ENCODE measurements at regions not wholly inside any gene's neighbourhood (a gene's known extent, or its start where the extent isn't known, plus 50 kb on each side); places are given as distances from the start of the nearest gene placed in this dataset.
A peak's percentile ranks its signal among the peaks of the same experiment; 100 is the strongest.

DNA sequence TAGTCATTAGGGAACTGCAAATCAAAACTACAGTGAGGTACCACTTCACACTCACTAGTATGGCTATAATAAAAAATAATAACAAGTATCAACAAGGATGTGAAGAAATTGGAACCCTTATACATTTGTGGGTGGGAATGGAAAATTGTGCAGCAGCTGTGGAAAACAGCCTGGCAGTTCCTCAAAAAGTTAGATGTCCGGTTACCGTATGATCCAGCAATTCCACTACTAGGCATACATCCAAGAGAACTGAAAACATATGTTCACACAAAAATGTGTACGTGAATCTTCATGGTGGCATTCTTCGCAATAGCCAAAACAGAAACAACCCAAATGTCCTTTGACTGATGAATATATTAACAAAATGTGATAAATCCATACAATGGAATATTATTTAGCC is 187.9 kb upstream of the LYSMD4 start:
- DNase-seq, result no peak

DNA sequence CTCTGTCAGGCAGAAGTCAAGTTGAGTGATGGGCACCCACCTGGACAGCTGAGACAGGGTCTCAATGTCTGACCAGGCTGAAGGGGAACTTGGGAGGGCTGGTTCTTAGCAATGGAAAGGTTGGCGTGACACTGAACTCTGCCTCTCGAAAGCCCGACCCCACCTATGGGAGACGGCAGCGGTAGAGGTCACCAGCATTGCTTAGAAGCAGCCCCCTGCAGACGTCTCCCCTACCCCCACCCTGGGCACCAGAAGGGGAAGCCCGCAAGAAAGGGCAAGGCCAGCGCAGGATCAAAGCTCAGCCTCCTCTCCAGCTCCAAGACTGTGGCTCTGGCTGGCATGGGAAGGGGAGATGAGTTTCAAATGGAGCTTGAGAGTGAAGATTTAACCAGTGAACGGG is 184.8 kb upstream of the LYSMD4 start:
- DNase-seq, result no peak

GRCh38 chr15:99917252-99917651 is 184.0 kb upstream of the LYSMD4 start:
- no peak for DNase-seq

DNA sequence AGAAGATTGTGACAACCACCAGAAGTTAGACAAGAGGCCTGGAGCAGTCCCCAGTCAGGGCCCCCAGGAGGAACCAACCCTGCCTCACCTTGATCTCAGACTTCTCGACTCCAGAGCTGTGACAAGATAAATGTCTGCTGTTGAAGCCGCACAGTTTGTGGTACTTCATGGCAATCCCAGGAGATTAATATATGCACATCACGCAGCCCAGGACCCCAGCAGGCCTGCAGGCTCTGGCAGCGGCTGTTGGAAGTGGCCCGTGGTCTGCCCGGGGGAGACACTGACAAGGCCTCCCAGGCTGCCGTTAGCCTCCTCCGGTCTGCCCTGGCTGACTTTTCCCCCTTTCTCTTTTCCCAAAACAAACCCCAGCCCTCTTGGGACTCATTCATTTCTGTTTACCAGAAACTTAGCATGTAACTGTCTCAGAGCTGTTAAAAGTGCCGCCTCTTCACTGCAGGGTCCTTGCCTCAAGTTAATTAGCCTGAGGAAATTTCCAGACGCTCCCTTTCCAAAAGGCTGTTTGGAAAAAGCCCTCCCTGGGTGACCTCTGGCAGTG is 183.5 kb upstream of the LYSMD4 start:
- no peak for DNase-seq

DNA sequence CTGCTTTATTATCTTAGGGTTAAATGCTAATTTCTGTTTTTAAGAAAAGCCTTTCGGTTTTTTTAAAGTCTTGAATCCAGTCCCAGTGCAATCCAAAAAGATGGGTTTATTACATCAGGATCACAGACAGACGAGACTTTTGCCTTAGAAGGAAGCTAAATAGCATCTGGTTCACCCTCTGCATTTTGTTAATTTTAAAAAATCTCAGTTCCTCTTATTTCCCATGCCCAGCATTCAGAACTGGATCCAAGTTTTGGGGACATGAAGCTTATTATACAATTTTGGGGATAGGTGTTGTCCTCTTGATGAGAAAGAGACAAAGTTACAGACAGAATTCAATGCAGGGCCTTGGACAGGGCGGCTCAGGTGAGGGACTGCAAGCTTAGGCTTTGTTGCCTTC is 181.5 kb upstream of the LYSMD4 start:
- no peak for DNase-seq

DNA sequence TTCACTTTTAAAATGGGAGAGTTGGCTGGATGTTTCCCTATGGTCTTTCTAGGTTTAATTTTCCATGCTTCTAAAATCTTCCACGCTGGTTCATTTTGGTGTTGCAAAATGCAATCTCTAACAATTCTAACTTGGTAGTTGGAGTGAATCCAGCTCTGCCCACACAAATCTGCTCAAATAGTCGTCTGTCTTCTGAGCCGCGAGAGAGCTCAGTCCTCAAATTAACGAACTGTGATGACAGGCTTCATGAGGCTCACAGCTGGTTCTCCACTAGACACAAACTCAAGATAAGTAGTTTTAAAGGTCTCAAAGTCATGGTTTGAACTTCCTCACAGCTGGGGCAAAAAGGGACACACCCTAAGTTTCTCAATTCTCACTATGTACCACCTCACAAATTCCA is 178.6 kb upstream of the LYSMD4 start:
- peak; percentile 61 for DNase-seq

GRCh38 chr15:99909592-99910295 is 176.5 kb upstream of the LYSMD4 start:
- DNase-seq, result no peak

GRCh38 chr15:99907698-99908097 is 174.5 kb upstream of the LYSMD4 start:
- DNase-seq, result no peak

DNA sequence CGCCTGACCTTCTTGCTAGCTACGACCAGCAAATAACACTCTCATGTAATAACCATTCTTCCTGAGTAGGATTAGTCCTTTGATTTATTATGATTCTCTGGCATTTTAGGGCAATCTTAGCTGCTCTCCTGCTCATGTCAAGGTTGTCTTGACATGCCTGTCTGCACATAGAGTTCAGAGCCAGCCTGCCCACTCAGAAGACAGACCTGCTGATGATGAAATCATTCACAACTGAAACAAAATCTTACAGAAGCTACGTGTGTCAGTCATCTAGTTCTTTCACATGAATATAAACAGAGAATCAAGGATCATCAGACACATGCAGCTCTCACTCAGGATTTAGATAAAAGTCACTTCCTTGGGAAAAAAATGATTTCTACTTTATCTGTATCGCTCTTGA is 173.6 kb upstream of the LYSMD4 start:
- DNase-seq, result no peak

DNA sequence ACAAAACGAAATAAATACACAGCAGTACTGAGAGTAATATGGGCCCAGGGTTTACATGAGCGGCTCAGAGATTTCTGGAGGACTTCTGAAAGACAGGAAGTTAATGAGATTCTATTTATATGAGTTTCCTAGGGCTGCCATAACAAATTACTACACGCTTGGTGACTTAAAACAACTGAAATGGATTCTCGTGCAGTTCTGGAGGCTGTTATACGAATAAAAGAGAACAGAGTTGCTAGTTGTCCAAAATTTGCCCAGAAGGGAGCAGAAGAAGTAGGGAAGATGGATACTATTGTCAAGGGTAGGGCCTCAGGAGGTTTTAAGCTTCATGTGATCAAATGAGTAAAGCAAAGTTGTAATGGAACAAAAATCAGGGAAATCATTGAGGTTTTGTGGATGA is 173.1 kb upstream of the LYSMD4 start:
- no peak for DNase-seq

GRCh38 chr15:99902248-99902928 is 169.2 kb upstream of the LYSMD4 start:
- no peak for DNase-seq

DNA sequence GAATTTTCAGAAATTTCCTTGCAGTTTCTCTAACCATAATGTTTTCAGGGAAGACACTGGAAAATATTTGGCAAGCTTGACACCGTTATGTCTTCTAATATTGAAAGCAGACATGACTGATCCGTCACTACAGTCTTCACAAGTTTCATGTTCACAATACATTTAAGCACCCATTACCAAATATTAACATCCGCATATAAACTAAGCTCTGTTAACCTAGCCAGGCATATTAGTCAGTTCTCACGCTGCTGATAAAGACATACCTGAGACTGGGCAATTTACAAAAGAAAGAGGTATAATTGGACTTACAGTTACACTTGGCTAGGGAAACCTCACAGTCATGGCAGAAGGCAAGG is 162.7 kb upstream of the LYSMD4 start:
- DNase-seq, result no peak

DNA sequence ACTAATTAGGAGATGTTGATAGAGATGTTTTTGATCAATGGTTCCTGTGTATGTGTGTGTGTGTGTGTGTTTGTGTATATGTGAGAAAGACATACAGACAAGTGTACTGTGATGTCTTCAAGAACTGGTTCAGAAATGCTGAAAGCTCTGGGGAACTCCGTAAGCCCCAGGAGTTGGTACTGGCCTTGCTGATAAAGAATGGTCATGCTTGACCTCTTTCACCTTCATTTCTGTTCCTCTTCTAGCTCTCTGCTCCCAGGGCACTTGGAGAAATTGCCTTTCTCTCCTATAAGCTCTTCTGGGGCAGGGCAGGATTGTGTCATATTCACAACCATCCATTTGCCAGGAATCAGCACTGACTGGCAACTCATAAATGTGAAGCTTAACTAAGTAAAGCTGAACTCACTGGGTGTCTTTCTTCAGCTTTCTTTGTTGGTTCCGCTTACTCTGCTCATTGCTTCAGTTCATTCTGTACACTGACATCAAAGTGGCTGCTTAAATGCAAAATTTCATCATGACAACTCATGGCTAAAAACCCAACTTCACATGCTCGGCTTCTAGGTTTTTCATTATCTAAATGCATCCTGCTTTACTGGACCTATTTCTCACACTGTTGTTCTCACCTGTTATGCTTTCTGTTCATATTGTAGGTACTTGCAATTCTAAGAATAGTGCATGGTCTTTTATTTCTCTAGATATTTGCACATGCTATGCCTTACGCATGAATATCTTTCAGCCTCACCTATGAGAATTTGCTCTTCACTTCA is 162.1 kb upstream of the LYSMD4 start:
- DNase-seq, result no peak

GRCh38 chr15:99878835-99879234 is 145.6 kb upstream of the LYSMD4 start:
- no peak for DNase-seq

DNA sequence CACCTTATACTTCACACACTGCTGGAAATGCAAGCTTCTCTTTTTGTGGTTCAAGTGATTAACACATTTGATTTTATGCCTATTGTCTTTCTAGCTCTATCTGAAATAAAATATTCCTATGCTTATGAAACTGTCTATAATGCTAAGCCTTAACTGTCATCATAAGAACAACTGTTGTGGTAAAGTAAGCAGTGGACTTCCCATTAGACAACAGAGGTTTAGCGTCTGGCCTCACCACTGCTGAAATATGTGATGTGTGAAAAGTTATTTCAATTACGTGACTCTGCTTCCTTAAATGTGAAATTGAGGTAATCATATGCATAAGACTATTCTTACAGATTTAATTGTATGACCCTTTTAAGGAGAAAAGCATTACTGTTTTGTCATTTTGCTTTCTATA is 140.2 kb upstream of the LYSMD4 start:
- no peak for DNase-seq

DNA sequence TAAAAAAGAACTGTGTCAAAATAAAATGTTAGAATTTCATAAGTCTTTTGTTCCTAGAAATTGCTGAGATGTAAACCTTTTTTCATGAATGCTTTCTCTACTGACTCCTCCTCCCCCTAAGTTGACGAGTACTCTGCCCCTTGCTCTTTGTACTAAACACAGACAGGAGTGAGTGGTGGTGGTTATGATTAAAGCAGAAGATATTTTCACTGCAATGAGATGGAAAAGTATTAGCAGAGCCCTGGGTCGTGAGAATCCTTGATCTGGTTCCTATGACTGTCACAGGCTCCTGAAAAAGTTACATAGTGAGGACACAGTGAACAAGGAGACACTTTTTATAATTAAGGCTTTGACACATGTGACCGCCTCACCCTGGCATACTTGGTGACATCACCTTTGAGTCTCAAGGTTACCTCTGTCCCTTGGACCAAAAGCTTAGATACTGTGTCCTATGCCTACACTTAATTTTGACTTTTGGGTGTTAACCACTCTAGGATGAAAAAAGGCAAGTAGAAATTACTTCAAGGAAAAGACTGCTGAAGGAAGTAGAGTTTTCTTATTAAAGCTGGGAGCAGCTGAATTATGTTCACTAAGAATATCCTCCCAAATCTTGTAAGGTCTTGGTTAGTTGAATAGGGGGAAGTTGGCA is 130.4 kb upstream of the LYSMD4 start:
- DNase-seq, result no peak

DNA sequence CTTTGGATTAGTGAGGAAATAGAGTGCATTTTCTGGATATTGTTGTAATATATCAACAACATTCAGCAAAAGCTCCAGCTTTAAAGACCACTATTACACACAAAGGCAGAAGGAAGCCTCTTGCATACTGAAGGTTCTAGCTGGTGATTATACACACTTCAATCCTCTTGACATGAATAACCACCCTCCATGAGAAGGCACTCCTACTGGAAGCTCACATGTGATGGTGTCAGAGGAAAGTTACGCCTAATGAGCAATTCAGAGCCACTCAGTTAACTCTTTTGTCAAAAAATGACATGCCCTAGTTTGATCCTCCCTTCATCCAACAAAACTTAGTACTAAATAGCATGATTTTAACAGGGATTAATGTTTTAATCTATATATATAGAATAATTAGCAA is 124.6 kb upstream of the LYSMD4 start:
- no peak for DNase-seq

GRCh38 chr15:99850517-99850916 is 117.3 kb upstream of the LYSMD4 start:
- no peak for DNase-seq

DNA sequence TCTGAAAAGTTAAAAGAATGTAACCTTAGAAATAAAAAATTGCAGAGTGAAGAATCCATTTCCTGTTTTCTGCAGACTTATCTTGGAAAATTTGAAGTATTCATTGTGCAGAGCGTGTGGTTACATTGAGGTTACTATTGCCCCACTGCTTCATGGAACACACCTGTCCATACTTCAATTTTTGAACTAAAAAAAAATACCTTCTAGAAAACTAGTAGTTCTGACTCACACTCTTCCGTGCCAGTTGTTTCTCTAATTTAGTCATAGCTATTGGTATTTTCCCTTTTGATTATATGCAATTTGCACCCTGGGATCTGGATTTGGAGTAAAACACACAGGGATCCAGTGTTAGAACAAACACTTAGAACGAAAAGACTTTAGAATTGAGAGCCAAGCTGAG is 111.8 kb upstream of the LYSMD4 start:
- DNase-seq, result no peak

GRCh38 chr15:99844150-99844549 is 110.9 kb upstream of the LYSMD4 start:
- no peak for DNase-seq

GRCh38 chr15:99842071-99842470 is 108.8 kb upstream of the LYSMD4 start:
- DNase-seq, result no peak

DNA sequence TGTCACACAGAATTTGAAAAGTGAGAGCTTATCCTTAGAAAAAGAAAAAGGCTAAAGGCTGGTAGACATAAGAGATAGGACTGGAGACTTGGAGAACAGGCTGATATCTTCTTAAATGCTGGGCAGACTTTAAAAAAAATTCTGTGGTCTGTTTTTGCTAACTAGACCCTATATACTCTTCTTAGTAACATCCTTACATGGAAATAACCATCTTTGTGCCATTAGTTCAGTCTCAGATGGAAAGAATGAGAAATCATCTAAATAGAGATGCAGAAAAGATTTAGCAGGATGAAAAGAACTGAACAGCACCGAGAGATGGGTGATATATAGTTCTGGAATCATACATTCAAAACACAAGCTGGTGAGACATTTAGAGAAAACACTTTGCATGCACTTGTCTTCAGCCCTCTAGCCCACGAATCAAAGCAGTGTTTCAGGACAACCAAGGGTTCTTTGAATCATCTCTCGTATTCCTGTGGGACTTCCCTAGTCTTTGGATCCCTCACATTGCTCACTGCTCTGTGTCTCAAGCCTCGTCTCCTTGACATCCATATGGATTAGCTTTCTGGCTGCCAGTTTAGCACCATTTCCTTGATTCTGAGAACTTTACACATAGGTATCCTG is 93.0 kb upstream of the LYSMD4 start:
- no peak for DNase-seq

DNA sequence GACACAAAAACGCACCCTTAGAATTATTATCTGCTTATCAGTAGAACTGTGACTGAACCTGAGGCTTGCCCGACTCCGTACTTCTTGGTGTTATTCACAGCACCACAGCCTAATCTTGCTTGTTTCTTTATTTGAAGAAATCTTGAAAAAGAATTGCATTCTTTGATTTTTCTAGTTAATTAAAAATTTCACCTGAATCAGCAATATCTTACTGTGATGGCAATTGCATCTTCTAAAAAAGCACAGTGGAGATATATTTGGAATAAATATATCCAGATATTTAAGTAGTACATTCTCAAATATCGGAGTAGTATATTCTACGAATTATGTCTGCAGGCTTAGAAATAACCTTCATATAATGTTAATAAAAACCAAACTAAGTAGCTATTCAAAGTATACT is 90.1 kb upstream of the LYSMD4 start:
- no peak for DNase-seq

All from MV-4-11 (cell line).